ENCODE measurements at regions not wholly inside any gene's neighbourhood (a gene's known extent, or its start where the extent isn't known, plus 50 kb on each side); places are given as distances from the start of the nearest gene placed in this dataset.
"Not testable (repeated sequence)": the region's sequence is repeated elsewhere in the genome, so short reads cannot be mapped to it uniquely, and the experiment has no call there.

- no peak for DNase-seq
These were observed 223.8 kb upstream of the DDI1 start for GRCh38 chr11:103812680-103813079.

GRCh38 chr11:103820345-103820744 is 216.1 kb upstream of the DDI1 start:
- not testable (repeated sequence) for DNase-seq

GRCh38 chr11:103824116-103824515 is 212.3 kb upstream of the DDI1 start:
- DNase-seq, result no peak

- no peak for DNase-seq
These were observed 211.0 kb upstream of the DDI1 start for GRCh38 chr11:103825469-103825868.

- no peak for DNase-seq
These were observed 209.6 kb upstream of the DDI1 start for GRCh38 chr11:103826856-103827255.

- DNase-seq, result no peak
These were observed 206.8 kb upstream of the DDI1 start for GRCh38 chr11:103829596-103829995.

- DNase-seq, result no peak
These were observed 206.2 kb upstream of the DDI1 start for GRCh38 chr11:103830205-103830604.

- no peak for DNase-seq
These were observed 203.7 kb upstream of the DDI1 start for GRCh38 chr11:103832762-103833161.

- no peak for DNase-seq
These were observed 194.2 kb upstream of the DDI1 start for GRCh38 chr11:103842191-103842590.

GRCh38 chr11:103842795-103843194 is 193.6 kb upstream of the DDI1 start:
- DNase-seq, result no peak

- no peak for DNase-seq
These were observed 191.9 kb upstream of the DDI1 start for GRCh38 chr11:103844327-103845215.

GRCh38 chr11:103845331-103845730 is 191.1 kb upstream of the DDI1 start:
- no peak for DNase-seq

- DNase-seq, result no peak
These were observed 187.8 kb upstream of the DDI1 start for GRCh38 chr11:103848686-103849085.

GRCh38 chr11:103849366-103849765 is 187.1 kb upstream of the DDI1 start:
- DNase-seq, result no peak

GRCh38 chr11:103850419-103851165 is 185.8 kb upstream of the DDI1 start:
- DNase-seq, result no peak

- no peak for DNase-seq
These were observed 185.2 kb upstream of the DDI1 start for GRCh38 chr11:103851166-103851651.

All from bone marrow (tissue), 2 donors.